NCI-H2227 (cell line): ENCODE measurements at regions not wholly inside any gene's neighbourhood (a gene's known extent, or its start where the extent isn't known, plus 50 kb on each side); places are given as distances from the start of the nearest gene placed in this dataset.
"Not testable (repeated sequence)": the region's sequence is repeated elsewhere in the genome, so short reads cannot be mapped to it uniquely, and the experiment has no call there.

Source experiments
- DNase-seq: peaks from one replicate; lab custom pipeline; 2025; ENCODE audit not compliant: unreplicated experiment; lab: John Stamatoyannopoulos, UW

- no peak for DNase-seq
These were observed 233.8 kb upstream of the SHH start for GRCh38 chr7:156046031-156046560.

- DNase-seq, result no peak
These were observed 231.3 kb upstream of the SHH start for GRCh38 chr7:156043416-156044178.

GRCh38 chr7:156041398-156041797 lies 229.1 kb upstream of the SHH start:
- DNase-seq, result no peak

GRCh38 chr7:156039971-156040677 lies 227.9 kb upstream of the SHH start:
- no peak for DNase-seq

GRCh38 chr7:156039194-156039593 lies 226.9 kb upstream of the SHH start:
- DNase-seq, result no peak

- DNase-seq, result no peak
These were observed 226.1 kb upstream of the SHH start for GRCh38 chr7:156038345-156038744.

GRCh38 chr7:156036153-156036552 lies 223.9 kb upstream of the SHH start:
- DNase-seq, result no peak

GRCh38 chr7:156035387-156035786 lies 223.1 kb upstream of the SHH start:
- not testable (repeated sequence) for DNase-seq

GRCh38 chr7:156034397-156034796 lies 222.1 kb upstream of the SHH start:
- DNase-seq, result no peak

GRCh38 chr7:156032973-156033372 lies 220.7 kb upstream of the SHH start:
- no peak for DNase-seq

- DNase-seq, result no peak
These were observed 219.6 kb upstream of the SHH start for GRCh38 chr7:156031679-156032478.

GRCh38 chr7:156029460-156030007 lies 217.3 kb upstream of the SHH start:
- no peak for DNase-seq

- no peak for DNase-seq
These were observed 216.3 kb upstream of the SHH start for GRCh38 chr7:156028521-156028920.

GRCh38 chr7:156027821-156028220 lies 215.6 kb upstream of the SHH start:
- DNase-seq, result no peak

- no peak for DNase-seq
These were observed 214.3 kb upstream of the SHH start for GRCh38 chr7:156026603-156027002.

- DNase-seq, result no peak
These were observed 213.9 kb upstream of the SHH start for GRCh38 chr7:156026076-156026600.

- DNase-seq, result no peak
These were observed 213.4 kb upstream of the SHH start for GRCh38 chr7:156025675-156026074.

- no peak for DNase-seq
These were observed 211.9 kb upstream of the SHH start for GRCh38 chr7:156024201-156024600.

GRCh38 chr7:156022483-156023459 lies 210.5 kb upstream of the SHH start:
- DNase-seq, result no peak

- DNase-seq, result no peak
These were observed 209.2 kb upstream of the SHH start for GRCh38 chr7:156021471-156021870.
